ENCODE measurements at regions not wholly inside any gene's neighbourhood (a gene's known extent, or its start where the extent isn't known, plus 50 kb on each side); places are given as distances from the start of the nearest gene placed in this dataset.

- POLR2A ChIA-PET, result no interaction called here
- CTCF ChIA-PET, result no interaction called here
- H3K27ac Mint-ChIP-seq, result no peak overlapping the region
- DNase-seq, result no peak
- H3K4me1 Mint-ChIP-seq, result peaks cover 2% of the 10 kb centered on the region
- no peaks in the 10 kb centered on the region for H3K36me3 Mint-ChIP-seq (ENCODE audit: low read depth)
- no peaks in the 10 kb centered on the region for H3K9me3 Mint-ChIP-seq
- H3K4me3 Mint-ChIP-seq, result no peak overlapping the region
- no peaks in the 10 kb centered on the region for H3K27me3 Mint-ChIP-seq
These were observed 264.6 kb upstream of the THUMPD2 start for GRCh38 chr2:40043641-40044040.

DNA sequence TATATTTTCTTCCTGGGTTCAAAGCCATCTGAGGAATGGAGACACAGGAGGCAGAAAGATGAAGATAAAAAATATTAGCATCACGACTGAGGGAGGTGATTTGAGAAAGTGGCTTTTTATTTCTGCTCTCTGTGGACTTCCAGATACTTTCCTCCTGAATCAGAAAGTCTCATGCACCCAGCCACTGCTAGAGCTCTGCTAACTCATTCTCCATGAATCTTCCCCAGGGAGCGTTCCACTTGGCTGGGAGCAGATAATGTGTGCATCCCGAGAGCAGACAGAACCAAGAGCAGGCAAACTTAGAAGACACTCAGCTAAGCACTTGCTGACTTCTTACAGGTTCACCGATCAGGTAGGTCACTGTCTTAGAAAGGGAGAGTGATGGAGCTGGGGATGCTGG, 264.1 kb upstream of the THUMPD2 start:
- ChIA-PET POLR2A (no interaction called here), CTCF (no interaction called here)
- DNase-seq, result no peak
- Mint-ChIP-seq H3K4me1 (peaks cover 2% of the 10 kb centered on the region), H3K9me3 (no peaks in the 10 kb centered on the region), H3K36me3 (ENCODE audit: low read depth) (no peaks in the 10 kb centered on the region), H3K27ac (no peak overlapping the region), H3K4me3 (no peak overlapping the region), H3K27me3 (no peaks in the 10 kb centered on the region)

DNA sequence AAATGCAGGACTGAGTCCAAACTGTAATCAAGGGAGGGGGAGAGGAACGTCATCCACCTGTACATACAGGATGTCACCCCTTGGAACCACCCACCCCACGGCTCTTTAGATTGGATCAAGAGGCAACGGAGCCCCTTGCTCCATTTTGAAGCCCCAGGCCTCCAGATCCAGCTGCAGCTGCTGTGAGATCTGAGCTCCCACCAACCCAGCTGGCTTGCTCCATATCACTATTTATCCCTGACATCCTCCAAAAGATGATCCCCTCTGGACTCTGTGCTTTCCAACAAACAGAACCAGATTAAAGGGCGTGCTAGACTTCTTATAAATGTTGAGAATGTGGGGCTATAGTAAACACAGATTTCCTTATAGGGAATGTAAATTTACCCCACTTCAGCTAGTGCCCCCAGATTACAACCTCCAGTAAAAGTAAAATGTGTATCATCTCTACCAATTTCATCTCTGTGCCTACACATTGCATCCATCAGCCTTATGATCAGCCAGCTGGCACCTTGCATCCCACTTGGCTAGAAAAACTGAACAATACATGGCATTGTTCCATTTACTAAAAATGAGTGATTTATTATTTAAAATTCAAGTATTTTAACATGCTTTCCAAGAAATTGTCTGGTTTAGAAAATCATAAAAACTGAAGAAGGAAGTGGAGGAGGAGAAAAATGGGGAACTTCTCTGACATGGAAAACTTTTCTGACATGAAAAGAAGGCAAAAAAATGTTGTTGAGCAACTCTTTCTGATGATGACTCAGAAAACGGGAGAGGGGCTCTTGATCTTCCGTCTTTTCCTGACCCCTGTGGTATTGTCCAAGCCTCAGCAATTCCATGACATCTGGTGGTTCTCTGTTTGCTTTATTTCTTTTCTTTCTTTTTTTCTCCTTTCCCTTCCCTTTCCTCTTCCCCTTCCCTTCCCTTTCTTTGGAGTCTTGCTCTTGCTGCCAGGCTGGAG, 262.6 kb upstream of the THUMPD2 start:
- POLR2A ChIA-PET, result no interaction called here
- H3K4me3 Mint-ChIP-seq, result no peak overlapping the region
- H3K27me3 Mint-ChIP-seq, result no peaks in the 10 kb centered on the region
- H3K4me1 Mint-ChIP-seq, result peaks cover 2% of the 10 kb centered on the region
- H3K27ac Mint-ChIP-seq, result no peak overlapping the region
- CTCF ChIA-PET, result no interaction called here
- H3K36me3 Mint-ChIP-seq (ENCODE audit: low read depth), result no peaks in the 10 kb centered on the region
- no peak for DNase-seq
- H3K9me3 Mint-ChIP-seq, result no peaks in the 10 kb centered on the region

DNA sequence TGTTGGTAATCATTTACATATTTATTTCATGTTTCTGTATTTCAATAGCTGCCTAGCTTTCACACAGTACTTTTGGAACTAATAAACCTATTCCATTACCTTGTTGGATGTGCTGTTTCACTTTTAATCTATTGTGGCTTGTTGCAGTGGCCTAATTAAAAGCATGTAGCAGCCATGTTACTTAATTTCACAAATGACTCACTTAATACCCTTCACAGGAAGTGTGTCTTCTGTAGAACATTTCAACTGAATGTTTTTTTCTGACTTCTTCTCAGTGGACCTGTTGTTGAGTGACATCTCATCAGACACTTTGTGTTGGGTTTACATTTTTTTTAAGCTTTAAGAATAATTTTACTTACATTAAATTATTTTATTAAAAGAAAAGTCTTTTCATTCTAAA, 260.5 kb upstream of the THUMPD2 start:
- CTCF ChIA-PET, result interaction anchor here (0.7 kb wide), 1 partner anchor 10 kb away, joined by 3 read pairs; no protein-coding TSS in a partner anchor
- no peaks in the 10 kb centered on the region for H3K27me3 Mint-ChIP-seq
- no peak for DNase-seq
- no peak overlapping the region for H3K4me3 Mint-ChIP-seq
- H3K27ac Mint-ChIP-seq, result no peak overlapping the region
- POLR2A ChIA-PET, result no interaction called here
- no peaks in the 10 kb centered on the region for H3K36me3 Mint-ChIP-seq (ENCODE audit: low read depth)
- H3K9me3 Mint-ChIP-seq, result no peaks in the 10 kb centered on the region
- H3K4me1 Mint-ChIP-seq, result peaks cover 2% of the 10 kb centered on the region

- no peaks in the 10 kb centered on the region for H3K27me3 Mint-ChIP-seq
- DNase-seq, result no peak
- H3K4me3 Mint-ChIP-seq, result no peak overlapping the region
- H3K4me1 Mint-ChIP-seq, result peaks cover 2% of the 10 kb centered on the region
- CTCF ChIA-PET, result no interaction called here
- H3K27ac Mint-ChIP-seq, result no peak overlapping the region
- no peaks in the 10 kb centered on the region for H3K9me3 Mint-ChIP-seq
- POLR2A ChIA-PET, result no interaction called here
- H3K36me3 Mint-ChIP-seq (ENCODE audit: low read depth), result no peaks in the 10 kb centered on the region
These were observed 259.6 kb upstream of the THUMPD2 start for GRCh38 chr2:40038646-40039045.

GRCh38 chr2:40037303-40037702, 258.2 kb upstream of the THUMPD2 start:
- Mint-ChIP-seq H3K27ac (no peak overlapping the region), H3K4me1 (peaks cover 2% of the 10 kb centered on the region), H3K4me3 (no peak overlapping the region), H3K27me3 (no peaks in the 10 kb centered on the region), H3K9me3 (no peaks in the 10 kb centered on the region), H3K36me3 (ENCODE audit: low read depth) (no peaks in the 10 kb centered on the region)
- ChIA-PET CTCF (no interaction called here), POLR2A (no interaction called here)
- no peak for DNase-seq

- H3K4me3 Mint-ChIP-seq, result no peak overlapping the region
- peaks cover 2% of the 10 kb centered on the region for H3K4me1 Mint-ChIP-seq
- no peaks in the 10 kb centered on the region for H3K27me3 Mint-ChIP-seq
- no peaks in the 10 kb centered on the region for H3K9me3 Mint-ChIP-seq
- H3K27ac Mint-ChIP-seq, result no peak overlapping the region
- CTCF ChIA-PET, result no interaction called here
- no peaks in the 10 kb centered on the region for H3K36me3 Mint-ChIP-seq (ENCODE audit: low read depth)
- DNase-seq, result no peak
- POLR2A ChIA-PET, result no interaction called here
These were observed 257.2 kb upstream of the THUMPD2 start for GRCh38 chr2:40036241-40036640.

- Mint-ChIP-seq H3K36me3 (ENCODE audit: low read depth) (no peaks in the 10 kb centered on the region), H3K9me3 (no peaks in the 10 kb centered on the region), H3K4me3 (no peak overlapping the region), H3K4me1 (peaks cover 2% of the 10 kb centered on the region), H3K27ac (no peak overlapping the region), H3K27me3 (no peaks in the 10 kb centered on the region)
- ChIA-PET CTCF (no interaction called here), POLR2A (no interaction called here)
- no peak for DNase-seq
These were observed 255.7 kb upstream of the THUMPD2 start for GRCh38 chr2:40034801-40035200.

GRCh38 chr2:40034198-40034597, 255.1 kb upstream of the THUMPD2 start:
- H3K36me3 Mint-ChIP-seq (ENCODE audit: low read depth), result no peaks in the 10 kb centered on the region

GRCh38 chr2:40033781-40034180, 254.7 kb upstream of the THUMPD2 start:
- no peaks in the 10 kb centered on the region for H3K27me3 Mint-ChIP-seq
- POLR2A ChIA-PET, result no interaction called here
- H3K27ac Mint-ChIP-seq, result no peak overlapping the region
- H3K9me3 Mint-ChIP-seq, result no peaks in the 10 kb centered on the region
- H3K36me3 Mint-ChIP-seq (ENCODE audit: low read depth), result no peaks in the 10 kb centered on the region
- no peak overlapping the region for H3K4me3 Mint-ChIP-seq
- DNase-seq, result no peak
- no peaks in the 10 kb centered on the region for H3K4me1 Mint-ChIP-seq
- CTCF ChIA-PET, result no interaction called here

More at GRCh38 chr2:40034198-40034597, 255.1 kb upstream of the THUMPD2 start:
- Mint-ChIP-seq H3K27me3 (no peaks in the 10 kb centered on the region), H3K27ac (no peak overlapping the region), H3K9me3 (no peaks in the 10 kb centered on the region), H3K4me1 (no peaks in the 10 kb centered on the region), H3K4me3 (no peak overlapping the region)
- CTCF ChIA-PET, result no interaction called here
- POLR2A ChIA-PET, result no interaction called here
- no peak for DNase-seq

GRCh38 chr2:40032650-40033319, 253.7 kb upstream of the THUMPD2 start:
- CTCF ChIA-PET, result no interaction called here

GRCh38 chr2:40030456-40030975, 251.5 kb upstream of the THUMPD2 start:
- H3K4me1 Mint-ChIP-seq, result no peaks in the 10 kb centered on the region
- POLR2A ChIA-PET, result no interaction called here
- H3K4me3 Mint-ChIP-seq, result no peak overlapping the region
- no peaks in the 10 kb centered on the region for H3K27me3 Mint-ChIP-seq
- H3K9me3 Mint-ChIP-seq, result no peaks in the 10 kb centered on the region
- no peak for DNase-seq
- H3K27ac Mint-ChIP-seq, result no peak overlapping the region
- no peaks in the 10 kb centered on the region for H3K36me3 Mint-ChIP-seq (ENCODE audit: low read depth)
- CTCF ChIA-PET, result no interaction called here

More at GRCh38 chr2:40032650-40033319, 253.7 kb upstream of the THUMPD2 start:
- DNase-seq, result no peak
- Mint-ChIP-seq H3K4me1 (no peaks in the 10 kb centered on the region), H3K4me3 (no peak overlapping the region), H3K9me3 (no peaks in the 10 kb centered on the region), H3K36me3 (ENCODE audit: low read depth) (no peaks in the 10 kb centered on the region), H3K27me3 (no peaks in the 10 kb centered on the region), H3K27ac (no peak overlapping the region)
- POLR2A ChIA-PET, result no interaction called here

GRCh38 chr2:40028792-40029488, 249.9 kb upstream of the THUMPD2 start:
- Mint-ChIP-seq H3K27ac (no peak overlapping the region), H3K4me1 (no peaks in the 10 kb centered on the region), H3K27me3 (no peaks in the 10 kb centered on the region), H3K36me3 (ENCODE audit: low read depth) (no peaks in the 10 kb centered on the region), H3K9me3 (no peaks in the 10 kb centered on the region), H3K4me3 (no peak overlapping the region)
- no peak for DNase-seq
- ChIA-PET CTCF (no interaction called here), POLR2A (no interaction called here)

Measured in activated CD4-positive, alpha-beta memory T cell treated with anti-CD3 and anti-CD28 coated beads, Interleukin-2, amount 10 ng/mL, durations not matched to agents 7 days and 5 days (primary cell).